GM06990 (cell line): ENCODE measurements at regions not wholly inside any gene's neighbourhood (a gene's known extent, or its start where the extent isn't known, plus 50 kb on each side); places are given as distances from the start of the nearest gene placed in this dataset.

ENCODE experiments used
- DNase-seq: peaks from one replicate; pipeline ENCODE4 v3.0.0-alpha.2; 2011; ENCODE audit not compliant: insufficient read length; ENCODE audit errors: extremely low read depth
- H3K27me3 ChIP-seq: replicated peaks from 2 replicates; pipeline ENCODE4 v1.6.0; 2011; ENCODE audit warnings: low read length; ENCODE audit not compliant: control insufficient read depth, insufficient read depth
- H3K36me3 ChIP-seq: 2 replicates; pipeline ENCODE4 v1.5.1; 2011; ENCODE audit warnings: low read length; ENCODE audit not compliant: control insufficient read depth, insufficient read depth
- H3K4me3 ChIP-seq: replicated peaks from 2 replicates; pipeline ENCODE4 v1.5.1; 2011; ENCODE audit warnings: low read depth, mild to moderate bottlenecking, control low read depth, low read length
- CTCF ChIP-seq: IDR thresholded peaks from 2 replicates; pipeline ENCODE4 v1.5.1; 2011; ENCODE audit warnings: low read length, control low read depth, mild to moderate bottlenecking, inconsistent platforms; ENCODE audit not compliant: insufficient read depth, poor library complexity, severe bottlenecking

GRCh38 chr10:81071087-81071796, 533.5 kb downstream of the SH2D4B start:
- Histone ChIP-seq H3K27me3 (no peaks in the 10 kb centered on the region), H3K36me3 (no peaks in the 10 kb centered on the region), H3K4me3 (no peak overlapping the region)
- DNase-seq = no peak
- no peak for TF ChIP-seq CTCF

GRCh38 chr10:81073155-81073554, 535.5 kb downstream of the SH2D4B start:
- H3K27me3 ChIP-seq = no peaks in the 10 kb centered on the region
- no peak for TF ChIP-seq CTCF
- DNase-seq = no peak
- H3K4me3 ChIP-seq = no peak overlapping the region
- no peaks in the 10 kb centered on the region for H3K36me3 ChIP-seq

GRCh38 chr10:81081887-81082620, 544.4 kb downstream of the SH2D4B start:
- TF ChIP-seq CTCF = peak; percentile 65
- no peak for DNase-seq
- Histone ChIP-seq H3K4me3 (no peak overlapping the region), H3K36me3 (no peaks in the 10 kb centered on the region), H3K27me3 (no peaks in the 10 kb centered on the region)

GRCh38 chr10:81082621-81083376, 545.1 kb downstream of the SH2D4B start:
- no peaks in the 10 kb centered on the region for H3K27me3 ChIP-seq
- H3K36me3 ChIP-seq = no peaks in the 10 kb centered on the region
- no peak for TF ChIP-seq CTCF
- DNase-seq = no peak
- no peak overlapping the region for H3K4me3 ChIP-seq

- TF ChIP-seq CTCF = no peak
- Histone ChIP-seq H3K27me3 (no peaks in the 10 kb centered on the region), H3K4me3 (no peak overlapping the region), H3K36me3 (no peaks in the 10 kb centered on the region)
- DNase-seq = no peak
These were observed 555.4 kb downstream of the SH2D4B start for GRCh38 chr10:81093056-81093455.
